Peyer's patch (tissue), 4 donors: ENCODE measurements at regions not wholly inside any gene's neighbourhood (a gene's known extent, or its start where the extent isn't known, plus 50 kb on each side); places are given as distances from the start of the nearest gene placed in this dataset.

Source experiments
- POLR2A ChIP-seq, 2 donors: fragments of 450-650 bp; IDR thresholded peaks; one replicate each; pipeline ENCODE4 v1.5.1; 2017; ENCODE audit warnings: antibody characterized with exemption in 2 of 2, mild to moderate bottlenecking in 2 of 2, moderate library complexity in 2 of 2
- TF ChIP-seq, protein P1 (sequence below), 6 experiments: fragments of 450-650 bp in 4 of 6; fragments of 200-600 bp in 2 of 6; sonication (generic) in 1 of 6; IDR thresholded peaks; one replicate each; pipeline ENCODE4 v1.5.1; 2017 to 2019; ENCODE audit warnings: antibody characterized with exemption in 6 of 6, mild to moderate bottlenecking in 3 of 6, moderate library complexity in 1 of 6

GRCh38 chr1:198391393-198392020 lies 149.0 kb downstream of the ATP6V1G3 start:
- TF ChIP-seq, protein P1, sequence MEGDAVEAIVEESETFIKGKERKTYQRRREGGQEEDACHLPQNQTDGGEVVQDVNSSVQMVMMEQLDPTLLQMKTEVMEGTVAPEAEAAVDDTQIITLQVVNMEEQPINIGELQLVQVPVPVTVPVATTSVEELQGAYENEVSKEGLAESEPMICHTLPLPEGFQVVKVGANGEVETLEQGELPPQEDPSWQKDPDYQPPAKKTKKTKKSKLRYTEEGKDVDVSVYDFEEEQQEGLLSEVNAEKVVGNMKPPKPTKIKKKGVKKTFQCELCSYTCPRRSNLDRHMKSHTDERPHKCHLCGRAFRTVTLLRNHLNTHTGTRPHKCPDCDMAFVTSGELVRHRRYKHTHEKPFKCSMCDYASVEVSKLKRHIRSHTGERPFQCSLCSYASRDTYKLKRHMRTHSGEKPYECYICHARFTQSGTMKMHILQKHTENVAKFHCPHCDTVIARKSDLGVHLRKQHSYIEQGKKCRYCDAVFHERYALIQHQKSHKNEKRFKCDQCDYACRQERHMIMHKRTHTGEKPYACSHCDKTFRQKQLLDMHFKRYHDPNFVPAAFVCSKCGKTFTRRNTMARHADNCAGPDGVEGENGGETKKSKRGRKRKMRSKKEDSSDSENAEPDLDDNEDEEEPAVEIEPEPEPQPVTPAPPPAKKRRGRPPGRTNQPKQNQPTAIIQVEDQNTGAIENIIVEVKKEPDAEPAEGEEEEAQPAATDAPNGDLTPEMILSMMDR (IDR thresholded peaks at IDR 0.05), result no peak
- TF ChIP-seq POLR2A (IDR thresholded peaks at IDR 0.05), result no peak
